ENCODE measurements at regions not wholly inside any gene's neighbourhood (a gene's known extent, or its start where the extent isn't known, plus 50 kb on each side); places are given as distances from the start of the nearest gene placed in this dataset.

GRCh38 chr12:24424376-24424775 is 474.9 kb upstream of the SOX5 start:
- TF ChIP-seq CTCF (IDR thresholded peaks at IDR 0.05) (no peak), POLR2AphosphoS5 (IDR thresholded peaks at IDR 0.05; ENCODE audit: low read depth, low read length) (no peak)
- TF ChIP-seq, protein P1, sequence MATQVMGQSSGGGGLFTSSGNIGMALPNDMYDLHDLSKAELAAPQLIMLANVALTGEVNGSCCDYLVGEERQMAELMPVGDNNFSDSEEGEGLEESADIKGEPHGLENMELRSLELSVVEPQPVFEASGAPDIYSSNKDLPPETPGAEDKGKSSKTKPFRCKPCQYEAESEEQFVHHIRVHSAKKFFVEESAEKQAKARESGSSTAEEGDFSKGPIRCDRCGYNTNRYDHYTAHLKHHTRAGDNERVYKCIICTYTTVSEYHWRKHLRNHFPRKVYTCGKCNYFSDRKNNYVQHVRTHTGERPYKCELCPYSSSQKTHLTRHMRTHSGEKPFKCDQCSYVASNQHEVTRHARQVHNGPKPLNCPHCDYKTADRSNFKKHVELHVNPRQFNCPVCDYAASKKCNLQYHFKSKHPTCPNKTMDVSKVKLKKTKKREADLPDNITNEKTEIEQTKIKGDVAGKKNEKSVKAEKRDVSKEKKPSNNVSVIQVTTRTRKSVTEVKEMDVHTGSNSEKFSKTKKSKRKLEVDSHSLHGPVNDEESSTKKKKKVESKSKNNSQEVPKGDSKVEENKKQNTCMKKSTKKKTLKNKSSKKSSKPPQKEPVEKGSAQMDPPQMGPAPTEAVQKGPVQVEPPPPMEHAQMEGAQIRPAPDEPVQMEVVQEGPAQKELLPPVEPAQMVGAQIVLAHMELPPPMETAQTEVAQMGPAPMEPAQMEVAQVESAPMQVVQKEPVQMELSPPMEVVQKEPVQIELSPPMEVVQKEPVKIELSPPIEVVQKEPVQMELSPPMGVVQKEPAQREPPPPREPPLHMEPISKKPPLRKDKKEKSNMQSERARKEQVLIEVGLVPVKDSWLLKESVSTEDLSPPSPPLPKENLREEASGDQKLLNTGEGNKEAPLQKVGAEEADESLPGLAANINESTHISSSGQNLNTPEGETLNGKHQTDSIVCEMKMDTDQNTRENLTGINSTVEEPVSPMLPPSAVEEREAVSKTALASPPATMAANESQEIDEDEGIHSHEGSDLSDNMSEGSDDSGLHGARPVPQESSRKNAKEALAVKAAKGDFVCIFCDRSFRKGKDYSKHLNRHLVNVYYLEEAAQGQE (IDR thresholded peaks at IDR 0.05; ENCODE audit: insufficient read depth in 1 of 2, low read depth in 2 of 2, low read length in 1 of 2): no peak

Measured in Panc1 (cell line).